AG20443 (cell line): ENCODE measurements at regions not wholly inside any gene's neighbourhood (a gene's known extent, or its start where the extent isn't known, plus 50 kb on each side); places are given as distances from the start of the nearest gene placed in this dataset.
"Not testable (repeated sequence)": the region's sequence is repeated elsewhere in the genome, so short reads cannot be mapped to it uniquely, and the experiment has no call there.

Source experiments
- DNase-seq: peaks from one replicate; pipeline ENCODE4 v3.0.0; 2012; ENCODE audit warnings: low spot score, mixed read lengths

DNA sequence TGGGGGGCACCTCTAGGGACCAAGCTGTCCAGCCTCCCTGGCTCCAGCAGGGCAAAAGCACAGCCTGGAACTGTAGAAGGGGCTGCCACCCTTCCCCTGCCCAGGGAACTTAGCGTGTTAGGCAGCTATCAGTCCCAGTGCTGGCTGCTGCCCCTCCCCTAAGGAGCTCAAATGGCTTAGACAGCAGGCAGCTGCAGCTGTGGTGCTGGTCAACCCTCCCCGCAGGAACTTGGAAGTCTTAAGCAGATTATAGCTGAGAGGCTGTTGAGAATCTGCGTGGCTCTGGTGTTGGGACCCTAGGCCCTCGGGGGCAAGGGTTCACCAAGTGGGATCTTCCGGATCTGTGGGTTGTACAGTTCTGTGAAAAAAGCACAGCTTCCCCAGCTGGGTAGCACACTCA is 536.5 kb upstream of the CDH10 start:
- DNase-seq, result no peak

GRCh38 chr5:25162616-25163015 is 517.8 kb upstream of the CDH10 start:
- not testable (repeated sequence) for DNase-seq

DNA sequence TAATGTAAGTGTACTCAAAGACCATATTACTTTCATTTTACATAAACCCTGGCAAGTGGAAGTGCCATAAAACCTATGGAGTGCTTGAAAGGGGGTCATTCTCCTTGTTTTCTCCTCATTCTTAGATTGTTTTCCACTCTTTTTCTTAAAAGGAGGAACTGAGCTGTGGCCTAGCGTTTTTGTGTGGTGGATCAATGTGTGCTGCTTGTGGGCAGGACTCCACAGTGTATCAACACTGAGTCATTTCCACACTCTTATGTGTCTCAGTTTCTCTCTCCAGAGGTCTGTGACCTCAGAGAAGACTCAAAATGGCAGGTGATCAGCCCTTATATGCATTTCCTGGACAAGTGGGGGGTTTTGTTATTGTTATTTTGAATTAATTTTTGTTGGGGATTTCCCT is 516.1 kb upstream of the CDH10 start:
- no peak for DNase-seq

DNA sequence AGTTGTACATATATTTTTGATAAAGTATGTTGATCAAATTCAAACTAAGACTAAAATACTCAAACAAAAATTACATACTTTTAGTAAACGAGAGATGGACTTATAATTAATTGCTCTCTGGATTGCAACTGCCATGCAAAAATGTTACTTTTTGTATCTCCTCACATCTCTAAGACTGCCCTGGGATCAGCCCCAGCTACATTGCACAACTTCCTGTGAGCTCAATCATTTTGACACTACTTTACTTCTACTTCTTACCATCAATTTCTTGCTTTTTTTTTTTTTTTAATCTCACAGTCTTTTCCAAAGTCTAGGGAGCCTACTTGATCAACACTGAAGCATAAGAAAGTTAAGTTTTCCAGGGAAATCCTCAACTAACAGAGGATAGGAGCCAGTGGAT is 506.0 kb upstream of the CDH10 start:
- DNase-seq, result no peak

DNA sequence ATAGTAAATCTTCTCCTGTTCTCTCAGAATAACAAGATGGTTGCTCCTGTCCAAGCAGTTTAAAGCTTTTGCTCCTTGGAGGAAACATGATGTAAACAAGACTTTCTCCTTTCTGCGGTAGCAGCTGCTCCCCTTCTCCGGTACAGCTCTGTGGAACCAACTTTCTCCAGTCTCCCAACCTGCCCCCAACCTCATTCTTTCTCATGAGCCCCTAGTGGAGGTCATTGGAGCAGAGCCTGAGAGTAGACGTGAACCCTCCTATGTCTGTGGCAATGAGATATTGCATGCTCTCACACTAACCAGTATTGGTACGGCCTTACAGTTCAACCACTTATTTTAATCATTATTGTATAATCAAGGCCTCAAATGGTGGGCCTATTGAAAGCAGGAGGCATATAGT is 483.8 kb upstream of the CDH10 start:
- DNase-seq, result no peak

DNA sequence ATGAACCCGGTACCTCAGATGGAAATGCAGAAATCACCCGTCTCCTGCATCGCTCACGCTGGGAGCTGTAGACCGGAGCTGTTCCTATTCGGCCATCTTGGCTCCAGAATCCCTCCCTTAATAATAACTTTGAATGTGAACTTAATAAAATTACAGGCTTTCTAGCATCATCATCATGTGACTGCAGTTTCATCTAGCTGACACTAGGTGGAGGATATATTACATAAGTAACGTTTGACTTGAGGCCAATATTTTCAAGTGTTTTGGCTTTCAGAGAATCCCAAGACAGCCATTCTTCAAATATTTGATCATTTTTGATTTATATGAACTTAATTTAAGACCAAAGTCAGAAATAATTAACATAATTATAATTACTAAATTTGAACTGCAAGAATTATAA is 474.9 kb upstream of the CDH10 start:
- peak; percentile 5 for DNase-seq

DNA sequence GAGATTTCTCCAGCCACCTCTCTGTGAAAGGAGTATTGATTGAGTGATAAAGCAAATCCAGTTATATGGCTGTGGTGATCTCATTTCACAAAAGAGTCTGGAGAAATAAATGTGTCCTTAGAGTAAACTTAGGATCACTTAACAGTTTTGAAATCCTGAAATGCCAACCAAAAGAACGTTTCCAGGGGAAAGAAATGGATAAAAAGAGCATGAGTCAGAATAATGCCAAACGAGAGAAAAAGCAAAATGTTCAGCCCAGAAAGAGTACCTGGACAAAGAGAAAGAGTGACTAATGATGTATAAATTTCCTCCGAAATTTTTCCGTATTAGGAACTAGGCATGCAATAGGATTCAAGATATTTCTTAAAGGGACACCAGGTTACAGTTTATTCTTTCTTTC is 463.1 kb upstream of the CDH10 start:
- no peak for DNase-seq

DNA sequence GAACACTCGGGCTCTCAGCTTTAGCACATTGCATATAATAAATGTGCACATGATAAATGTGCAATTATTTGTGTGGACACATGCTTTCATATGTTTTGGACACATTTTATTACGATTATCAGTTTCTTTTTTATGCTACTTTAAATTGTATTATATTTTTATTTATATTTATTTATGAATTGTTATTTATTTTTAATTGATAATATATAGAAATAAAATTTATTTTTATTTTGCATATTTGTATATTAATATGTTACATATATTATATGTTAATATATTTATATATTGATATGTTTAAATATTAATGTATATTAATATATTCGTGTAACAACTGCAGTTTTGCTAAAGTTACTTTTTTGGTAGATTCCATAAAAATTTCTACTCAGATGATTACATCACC is 454.8 kb upstream of the CDH10 start:
- DNase-seq, result no peak

- DNase-seq, result no peak
Measured at GRCh38 chr5:25095261-25095660, 450.5 kb upstream of the CDH10 start.

- no peak for DNase-seq
Measured at GRCh38 chr5:25094219-25094618, 449.4 kb upstream of the CDH10 start.

DNA sequence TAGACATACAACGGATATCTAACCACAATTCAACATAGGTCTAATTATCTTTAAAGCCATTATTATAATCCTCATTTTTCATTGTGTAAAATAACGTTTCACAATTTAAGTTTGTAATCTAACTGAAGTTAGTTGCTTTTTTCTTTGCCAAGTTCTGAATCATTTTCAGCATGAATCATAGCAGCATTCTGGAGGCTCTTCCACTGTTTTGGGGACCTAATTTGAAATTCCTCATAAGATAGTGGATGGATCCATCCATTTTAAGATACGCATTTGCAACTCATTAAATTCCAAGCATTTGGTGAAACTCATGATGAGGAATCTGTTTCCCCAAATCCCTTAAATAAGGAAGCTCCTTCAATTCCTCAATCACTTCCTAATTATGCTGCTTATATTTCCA is 447.1 kb upstream of the CDH10 start:
- no peak for DNase-seq

- DNase-seq, result no peak
Measured at GRCh38 chr5:25090854-25091253, 446.1 kb upstream of the CDH10 start.

DNA sequence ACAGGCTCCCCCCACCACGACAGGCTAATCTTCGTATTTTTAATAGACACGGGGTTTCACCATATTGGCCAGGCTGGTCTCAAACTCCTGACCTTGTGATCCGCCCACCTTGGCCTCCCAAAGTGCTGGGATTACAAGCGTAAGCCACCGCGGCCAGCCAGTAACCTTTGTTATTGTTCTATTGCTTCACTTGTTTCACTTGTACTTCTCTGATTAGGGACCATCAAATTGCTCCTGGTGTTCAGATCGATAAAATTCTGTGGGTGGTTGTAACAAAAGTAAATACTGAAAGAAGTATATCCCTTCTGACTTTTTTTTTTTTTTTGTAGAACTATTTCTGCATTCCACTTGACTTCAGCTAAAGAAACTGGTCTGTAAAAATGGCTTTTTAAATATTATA is 445.5 kb upstream of the CDH10 start:
- DNase-seq, result no peak

GRCh38 chr5:25088689-25089088 is 443.9 kb upstream of the CDH10 start:
- not testable (repeated sequence) for DNase-seq

DNA sequence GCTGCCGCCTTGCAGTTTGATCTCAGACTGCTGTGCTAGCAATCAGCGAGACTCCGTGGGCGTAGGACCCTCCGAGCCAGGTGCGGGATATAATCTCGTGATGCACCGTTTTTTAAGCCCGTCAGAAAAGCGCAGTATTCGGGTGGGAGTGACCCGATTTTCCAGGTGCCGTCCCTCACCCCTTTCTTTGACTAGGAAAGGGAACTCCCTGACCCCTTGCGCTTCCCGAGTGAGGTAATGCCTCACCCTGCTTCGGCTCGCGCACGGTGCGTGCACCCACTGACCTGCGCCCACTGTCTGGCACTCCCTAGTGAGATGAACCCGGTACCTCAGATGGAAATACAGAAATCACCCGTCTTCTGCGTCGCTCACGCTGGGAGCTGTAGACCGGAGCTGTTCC is 438.5 kb upstream of the CDH10 start:
- not testable (repeated sequence) for DNase-seq

DNA sequence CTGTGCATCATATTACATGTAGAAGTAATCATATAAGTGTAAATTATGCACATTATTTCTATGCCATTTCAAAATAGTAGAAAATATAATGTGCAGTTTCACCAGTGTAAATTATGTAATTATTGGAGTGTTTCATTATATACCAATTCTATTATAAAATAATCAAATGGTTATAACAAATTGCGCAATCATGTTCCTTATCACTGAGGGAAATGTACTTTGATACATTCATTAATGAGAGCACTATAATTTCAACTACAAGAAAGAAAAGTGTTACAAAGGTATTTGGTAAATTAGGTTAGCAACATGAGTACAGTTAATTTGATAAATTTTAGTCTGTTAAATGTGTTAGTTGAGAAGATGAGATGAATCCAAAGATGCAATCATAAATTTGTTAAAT is 421.5 kb upstream of the CDH10 start:
- DNase-seq, result no peak

- DNase-seq, result no peak
Measured at GRCh38 chr5:25064306-25064705, 419.5 kb upstream of the CDH10 start.

- DNase-seq, result no peak
Measured at GRCh38 chr5:25060575-25060974, 415.8 kb upstream of the CDH10 start.

DNA sequence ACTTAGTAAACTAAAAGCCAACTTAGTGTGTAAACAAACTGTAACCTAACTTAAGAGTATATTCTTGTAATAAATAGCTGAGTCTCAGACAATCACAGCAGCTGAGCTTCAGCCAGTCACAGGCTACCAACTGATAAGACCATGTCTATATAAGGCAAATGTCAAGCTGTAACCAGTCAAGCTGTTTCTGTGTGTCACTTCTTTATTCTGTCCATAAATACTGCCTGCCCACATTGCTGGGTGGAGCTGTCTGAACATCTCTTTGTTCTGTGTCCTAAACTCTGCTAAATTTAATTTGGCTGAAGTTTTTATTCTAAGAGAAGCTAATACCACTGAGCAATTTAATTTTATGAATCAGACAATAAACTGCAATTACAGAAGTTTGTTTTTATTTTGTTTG is 412.1 kb upstream of the CDH10 start:
- no peak for DNase-seq

DNA sequence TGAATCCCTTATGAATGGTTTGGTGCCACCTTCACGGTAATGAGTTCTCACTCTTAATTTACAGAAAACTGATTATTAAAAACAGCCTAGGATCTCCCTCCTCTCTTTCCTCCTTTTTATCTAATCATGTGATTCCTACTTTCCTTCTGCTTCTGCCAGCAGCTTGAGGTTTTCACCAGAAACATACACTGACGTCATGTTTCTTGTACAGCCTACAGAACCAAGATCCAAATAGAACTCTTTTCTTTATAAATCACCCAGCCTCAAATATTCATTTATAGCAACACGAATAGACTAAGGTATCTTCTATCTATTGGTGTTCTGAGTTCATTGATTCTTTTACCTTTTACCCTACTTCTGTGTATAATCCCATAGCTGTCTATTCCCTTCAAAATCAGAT is 388.9 kb upstream of the CDH10 start:
- no peak for DNase-seq

DNA sequence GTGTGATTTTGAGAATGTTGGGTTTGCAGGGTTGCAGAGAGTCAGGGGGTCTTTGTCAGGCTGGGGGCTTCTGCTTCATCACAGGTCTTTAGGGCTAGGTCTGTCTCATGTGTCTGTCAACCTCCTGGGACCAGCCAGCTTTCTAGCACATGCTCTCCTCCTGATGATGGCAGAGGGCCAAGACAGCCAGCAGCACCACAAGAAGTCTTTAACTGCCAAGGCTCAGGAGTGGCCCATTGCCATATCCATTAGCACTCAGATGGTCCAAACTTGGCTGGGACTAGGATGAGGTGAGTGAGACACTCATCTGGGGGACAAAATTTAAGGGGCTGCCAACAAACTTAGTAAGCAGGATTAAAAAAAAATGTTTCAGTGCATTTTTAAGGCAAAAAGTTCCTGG is 384.2 kb upstream of the CDH10 start:
- no peak for DNase-seq

DNA sequence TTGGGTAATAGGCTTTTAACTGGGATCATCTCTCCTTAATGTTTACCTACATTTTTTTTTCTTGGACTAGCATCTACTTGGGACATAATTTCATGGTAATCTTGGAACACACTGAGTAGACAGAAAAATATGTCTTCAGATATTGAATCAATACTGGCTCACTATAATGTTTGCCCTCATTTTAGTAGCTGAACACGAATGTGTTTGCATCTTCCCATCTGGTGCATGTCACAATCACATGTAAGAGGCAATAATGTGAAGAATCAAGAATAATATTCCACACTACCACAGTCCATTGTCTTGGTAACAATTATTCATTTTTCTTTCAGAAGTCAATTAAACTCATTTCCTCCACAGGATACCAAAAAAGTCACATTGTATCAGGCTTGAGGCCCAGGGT is 382.7 kb upstream of the CDH10 start:
- DNase-seq, result no peak

DNA sequence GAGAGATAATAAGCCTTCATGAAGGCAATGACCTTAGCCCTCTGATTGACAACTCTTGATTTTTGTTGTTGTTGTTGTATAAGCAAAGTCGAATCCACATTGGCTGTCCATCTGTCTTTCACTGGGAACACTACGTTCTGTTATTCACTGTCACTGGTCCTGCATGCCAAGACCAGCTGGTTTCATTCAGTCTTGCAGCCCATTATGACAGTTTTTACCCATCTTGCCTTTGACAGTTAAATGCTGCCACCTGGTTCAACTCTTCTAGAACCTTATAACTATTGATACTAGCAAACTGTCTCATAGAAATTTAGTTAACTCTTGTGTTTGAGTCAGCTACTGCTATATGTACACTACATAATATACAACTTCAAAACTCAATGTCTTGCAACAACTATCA is 382.3 kb upstream of the CDH10 start:
- no peak for DNase-seq

DNA sequence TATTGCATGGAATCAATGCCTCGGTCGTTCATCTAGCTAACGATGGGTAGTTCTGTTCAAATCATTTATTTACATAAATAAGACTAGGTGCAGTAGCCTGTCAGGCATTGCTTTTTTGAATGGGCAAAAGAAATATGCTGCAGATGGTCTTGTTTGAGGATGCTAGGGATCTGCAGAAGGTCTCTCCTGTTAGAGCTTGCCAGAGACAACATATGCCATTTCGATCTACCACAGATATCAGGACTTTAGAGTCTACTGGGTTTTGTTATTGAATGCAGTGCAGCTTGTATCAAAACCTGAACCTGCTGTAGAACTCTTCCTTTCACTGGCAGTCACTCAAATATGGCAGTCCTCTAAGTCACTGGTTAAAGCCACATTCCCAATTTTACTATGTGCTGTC is 381.1 kb upstream of the CDH10 start:
- DNase-seq, result no peak

GRCh38 chr5:25020454-25020853 is 375.7 kb upstream of the CDH10 start:
- DNase-seq, result no peak
